SU-DHL-6 (cell line): ENCODE measurements at regions not wholly inside any gene's neighbourhood (a gene's known extent, or its start where the extent isn't known, plus 50 kb on each side); places are given as distances from the start of the nearest gene placed in this dataset.

Experiments used
- H2AFZ ChIP-seq: fragments of 200-600 bp; sonication (generic); 2 replicates; pipeline ENCODE4 v1.6.1; 2014; ENCODE audit warnings: low read depth, mild to moderate bottlenecking, moderate library complexity, mixed read lengths, antibody characterized with exemption, low read length; ENCODE audit not compliant: severe bottlenecking
- H3F3A ChIP-seq: fragments of 200-600 bp; shearing (Covaris generic); 2 replicates; pipeline ENCODE4 v1.6.0; 2016; ENCODE audit warnings: antibody characterized with exemption, mild to moderate bottlenecking; ENCODE audit not compliant: insufficient read depth
- H3K27ac ChIP-seq: fragments of 200-600 bp; sonication (generic); 2 replicates; pipeline ENCODE4 v1.5.1; 2016; ENCODE audit warnings: low read depth, mild to moderate bottlenecking, low read length, moderate library complexity, mixed read lengths
- H3K27me3 ChIP-seq: fragments of 200-600 bp; sonication (generic), shearing (Covaris generic); 2 replicates; pipeline ENCODE4 v1.6.0; 2014; ENCODE audit warnings: mild to moderate bottlenecking, low read length
- H3K36me3 ChIP-seq: fragments of 200-600 bp; sonication (generic); 2 replicates; pipeline ENCODE4 v1.6.1; 2014; ENCODE audit warnings: mild to moderate bottlenecking, low read length, mixed read lengths
- H3K4me2 ChIP-seq: fragments of 300-600, 200-600 bp; shearing (Covaris generic), sonication (generic); 2 replicates; pipeline ENCODE4 v1.6.0; 2014; ENCODE audit warnings: low read length, low read depth, mild to moderate bottlenecking; ENCODE audit not compliant: poor library complexity, severe bottlenecking
- H3K4me3 ChIP-seq: fragments of 200-600 bp; sonication (generic); 2 replicates; pipeline ENCODE4 v1.5.1; 2014; ENCODE audit warnings: antibody characterized with exemption, low read length, mild to moderate bottlenecking, mixed read lengths; ENCODE audit not compliant: insufficient read depth, poor library complexity, severe bottlenecking
- H3K79me2 ChIP-seq: fragments of 200-600 bp; sonication (generic); 2 replicates; pipeline ENCODE4 v1.6.1; 2014; ENCODE audit warnings: mild to moderate bottlenecking, low read length, moderate library complexity; ENCODE audit not compliant: insufficient read depth
- H3K9ac ChIP-seq: fragments of 200-600 bp; sonication (generic); 2 replicates; pipeline ENCODE4 v1.7.0; 2014; ENCODE audit warnings: mild to moderate bottlenecking, low read length
- H3K9me2 ChIP-seq: fragments of 200-600 bp; sonication (generic); replicated peaks from 2 replicates; pipeline ENCODE4 v1.6.1; 2014; ENCODE audit warnings: low read length; ENCODE audit not compliant: insufficient read depth
- H3K9me3 ChIP-seq: fragments of 200-600 bp; sonication (generic); 2 replicates; pipeline ENCODE4 v1.6.1; 2014; ENCODE audit warnings: low read length, mixed read lengths; ENCODE audit not compliant: insufficient read depth
- H4K20me1 ChIP-seq: fragments of 200-600 bp; sonication (generic); 2 replicates; pipeline ENCODE4 v1.6.1; 2014; ENCODE audit warnings: low read depth, mild to moderate bottlenecking, antibody characterized with exemption, low read length, moderate library complexity, mixed read lengths
- EZH2phosphoT487 ChIP-seq: fragments of 200-600 bp; sonication (generic), shearing (Covaris generic); conservative IDR thresholded peaks from 2 replicates; pipeline ENCODE4 v1.6.1; 2018; ENCODE audit warnings: mild to moderate bottlenecking, antibody characterized with exemption, low read length, moderate library complexity, mixed read lengths
- TF ChIP-seq, protein P1 (sequence below): fragments of 200-600 bp; sonication (generic); IDR thresholded peaks from one replicate; pipeline ENCODE4 v1.5.1; 2017; ENCODE audit warnings: antibody characterized with exemption, mild to moderate bottlenecking, low read length, moderate library complexity; ENCODE audit not compliant: insufficient read depth, poor library complexity, severe bottlenecking

DNA sequence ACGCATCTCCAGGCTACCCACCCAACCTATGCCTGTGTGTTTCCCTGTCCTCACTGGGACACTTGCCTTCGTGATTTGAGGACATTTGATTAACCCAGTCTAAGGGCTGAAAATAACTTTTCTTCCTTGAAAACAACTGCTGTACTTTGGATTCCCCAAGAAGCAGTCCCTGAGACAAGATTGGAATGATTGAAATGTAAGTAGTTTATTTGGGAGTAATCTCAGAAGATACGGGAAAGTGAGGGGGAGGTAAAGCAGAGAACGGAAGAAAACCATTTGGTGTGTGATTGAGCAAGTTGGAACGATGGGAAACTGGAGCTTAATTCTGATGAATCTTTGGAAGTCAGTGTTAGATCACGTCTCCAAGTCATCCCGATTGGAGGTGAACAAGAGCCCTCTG, 143.8 kb upstream of the LMCD1 start:
- TF ChIP-seq, protein P1, sequence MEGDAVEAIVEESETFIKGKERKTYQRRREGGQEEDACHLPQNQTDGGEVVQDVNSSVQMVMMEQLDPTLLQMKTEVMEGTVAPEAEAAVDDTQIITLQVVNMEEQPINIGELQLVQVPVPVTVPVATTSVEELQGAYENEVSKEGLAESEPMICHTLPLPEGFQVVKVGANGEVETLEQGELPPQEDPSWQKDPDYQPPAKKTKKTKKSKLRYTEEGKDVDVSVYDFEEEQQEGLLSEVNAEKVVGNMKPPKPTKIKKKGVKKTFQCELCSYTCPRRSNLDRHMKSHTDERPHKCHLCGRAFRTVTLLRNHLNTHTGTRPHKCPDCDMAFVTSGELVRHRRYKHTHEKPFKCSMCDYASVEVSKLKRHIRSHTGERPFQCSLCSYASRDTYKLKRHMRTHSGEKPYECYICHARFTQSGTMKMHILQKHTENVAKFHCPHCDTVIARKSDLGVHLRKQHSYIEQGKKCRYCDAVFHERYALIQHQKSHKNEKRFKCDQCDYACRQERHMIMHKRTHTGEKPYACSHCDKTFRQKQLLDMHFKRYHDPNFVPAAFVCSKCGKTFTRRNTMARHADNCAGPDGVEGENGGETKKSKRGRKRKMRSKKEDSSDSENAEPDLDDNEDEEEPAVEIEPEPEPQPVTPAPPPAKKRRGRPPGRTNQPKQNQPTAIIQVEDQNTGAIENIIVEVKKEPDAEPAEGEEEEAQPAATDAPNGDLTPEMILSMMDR, result no peak
- no peak for TF ChIP-seq EZH2phosphoT487
- Histone ChIP-seq H3K9me2 (no peaks in the 10 kb centered on the region), H3K27me3 (no peaks in the 10 kb centered on the region), H3K79me2 (no peaks in the 10 kb centered on the region), H3K36me3 (peaks cover 2% of the 10 kb centered on the region; the same call in 1 of the 2 replicates), H3F3A (no peaks in the 10 kb centered on the region), H3K9me3 (peaks cover 3% of the 10 kb centered on the region; the same call in 1 of the 2 replicates), H4K20me1 (no peaks in the 10 kb centered on the region), H3K27ac (peak overlapping the region; percentile 90), H2AFZ (peak overlapping the region; percentile 42), H3K4me2 (peak overlapping the region; percentile 51), H3K9ac (peak overlapping the region; percentile 22), H3K4me3 (peak overlapping the region; percentile 34)

GRCh38 chr3:8359133-8359532, 142.5 kb upstream of the LMCD1 start:
- Histone ChIP-seq H3K4me2 (no peak overlapping the region), H3K79me2 (no peaks in the 10 kb centered on the region), H2AFZ (no peak overlapping the region), H3F3A (no peaks in the 10 kb centered on the region), H3K36me3 (peaks cover 2% of the 10 kb centered on the region; the same call in 1 of the 2 replicates), H3K4me3 (no peak overlapping the region), H4K20me1 (no peaks in the 10 kb centered on the region), H3K27me3 (no peaks in the 10 kb centered on the region), H3K9ac (no peak overlapping the region), H3K27ac (no peak overlapping the region), H3K9me2 (no peaks in the 10 kb centered on the region), H3K9me3 (peaks cover 3% of the 10 kb centered on the region; the same call in 1 of the 2 replicates)
- TF ChIP-seq EZH2phosphoT487, result no peak
- TF ChIP-seq, protein P1, result no peak

DNA sequence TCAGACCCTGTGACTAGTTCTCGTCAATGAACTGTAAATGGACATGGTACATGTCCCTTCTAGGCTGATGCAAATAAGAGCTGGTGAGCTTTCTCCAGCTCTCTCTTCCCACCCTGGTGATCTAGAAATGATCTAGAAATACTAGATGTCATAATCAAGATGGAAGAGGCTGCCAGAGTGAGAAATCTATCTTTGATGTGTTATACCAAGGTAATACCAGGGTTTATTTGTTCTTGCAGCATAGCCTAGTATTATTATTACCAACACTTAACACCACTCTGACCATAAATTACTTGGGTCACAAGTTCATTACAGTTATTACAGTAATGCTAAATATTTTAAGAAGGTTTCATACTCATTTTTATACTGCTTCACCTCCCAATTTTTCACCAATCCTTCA, 138.4 kb upstream of the LMCD1 start:
- Histone ChIP-seq H3F3A (no peaks in the 10 kb centered on the region), H3K9me2 (no peaks in the 10 kb centered on the region), H3K36me3 (no peaks in the 10 kb centered on the region), H3K27me3 (no peaks in the 10 kb centered on the region), H3K79me2 (no peaks in the 10 kb centered on the region), H4K20me1 (no peaks in the 10 kb centered on the region), H3K9ac (no peak overlapping the region), H2AFZ (no peak overlapping the region), H3K4me2 (no peak overlapping the region), H3K27ac (no peak overlapping the region), H3K9me3 (no peaks in the 10 kb centered on the region), H3K4me3 (no peak overlapping the region)
- TF ChIP-seq EZH2phosphoT487, result no peak

DNA sequence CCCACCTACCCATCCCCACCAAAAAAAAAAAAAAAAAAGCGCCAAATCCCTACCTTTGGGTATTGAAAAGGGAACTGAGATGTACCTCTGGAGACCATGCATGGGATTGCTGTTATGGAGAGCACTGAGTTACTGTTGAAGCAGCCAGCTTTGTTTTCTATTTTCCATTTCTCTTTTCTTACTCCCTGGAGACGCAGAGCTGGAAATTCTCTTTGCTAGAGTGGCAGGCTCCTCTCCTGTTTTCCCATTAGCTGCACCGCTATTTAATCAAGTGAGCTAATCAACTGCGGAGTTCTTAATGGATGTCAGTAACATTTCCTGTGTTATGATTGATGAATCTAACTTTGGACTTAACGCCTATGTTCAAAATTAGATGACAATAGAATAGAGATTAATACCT, 136.1 kb upstream of the LMCD1 start:
- Histone ChIP-seq H3K79me2 (no peaks in the 10 kb centered on the region), H3K9ac (no peak overlapping the region), H3K4me3 (no peak overlapping the region), H3K36me3 (no peaks in the 10 kb centered on the region), H2AFZ (no peak overlapping the region), H3F3A (no peaks in the 10 kb centered on the region), H3K27me3 (no peaks in the 10 kb centered on the region), H4K20me1 (no peaks in the 10 kb centered on the region), H3K9me3 (no peaks in the 10 kb centered on the region), H3K4me2 (no peak overlapping the region), H3K27ac (no peak overlapping the region), H3K9me2 (no peaks in the 10 kb centered on the region)
- TF ChIP-seq, protein P1, result no peak
- no peak for TF ChIP-seq EZH2phosphoT487
